ENCODE measurements at regions not wholly inside any gene's neighbourhood (a gene's known extent, or its start where the extent isn't known, plus 50 kb on each side); places are given as distances from the start of the nearest gene placed in this dataset.

GRCh38 chr5:74063346-74063745 lies 437.4 kb downstream of the ARHGEF28 start:
- no peak for DNase-seq (ENCODE audit: low spot score)

- DNase-seq (ENCODE audit: low spot score) = no peak
Observed at GRCh38 chr5:74061292-74061691, 435.3 kb downstream of the ARHGEF28 start.

- no peak for DNase-seq (ENCODE audit: low spot score)
Observed at GRCh38 chr5:74059706-74060105, 433.7 kb downstream of the ARHGEF28 start.

GRCh38 chr5:74056789-74057164 lies 430.8 kb downstream of the ARHGEF28 start:
- DNase-seq (ENCODE audit: low spot score) = no peak

GRCh38 chr5:74056107-74056788 lies 430.3 kb downstream of the ARHGEF28 start:
- no peak for DNase-seq (ENCODE audit: low spot score)

GRCh38 chr5:74055486-74056106 lies 429.6 kb downstream of the ARHGEF28 start:
- DNase-seq (ENCODE audit: low spot score) = no peak

- DNase-seq (ENCODE audit: low spot score) = no peak
Observed at GRCh38 chr5:74054641-74055421, 428.8 kb downstream of the ARHGEF28 start.

GRCh38 chr5:74054139-74054538 lies 428.1 kb downstream of the ARHGEF28 start:
- DNase-seq (ENCODE audit: low spot score) = no peak

GRCh38 chr5:74052441-74053221 lies 426.6 kb downstream of the ARHGEF28 start:
- DNase-seq (ENCODE audit: low spot score) = no peak

- DNase-seq (ENCODE audit: low spot score) = no peak
Observed at GRCh38 chr5:74051076-74051475, 425.1 kb downstream of the ARHGEF28 start.

GRCh38 chr5:74044936-74045335 lies 418.9 kb downstream of the ARHGEF28 start:
- no peak for DNase-seq (ENCODE audit: low spot score)

GRCh38 chr5:74042959-74043358 lies 417.0 kb downstream of the ARHGEF28 start:
- no peak for DNase-seq (ENCODE audit: low spot score)

GRCh38 chr5:74042559-74042958 lies 416.6 kb downstream of the ARHGEF28 start:
- no peak for DNase-seq (ENCODE audit: low spot score)

GRCh38 chr5:74041913-74042312 lies 415.9 kb downstream of the ARHGEF28 start:
- no peak for DNase-seq (ENCODE audit: low spot score)

GRCh38 chr5:74040811-74041491 lies 415.0 kb downstream of the ARHGEF28 start:
- DNase-seq (ENCODE audit: low spot score) = no peak

- DNase-seq (ENCODE audit: low spot score) = no peak
Observed at GRCh38 chr5:74040065-74040551, 414.1 kb downstream of the ARHGEF28 start.

- no peak for DNase-seq (ENCODE audit: low spot score)
Observed at GRCh38 chr5:74037321-74037720, 411.3 kb downstream of the ARHGEF28 start.

GRCh38 chr5:74035521-74035937 lies 409.5 kb downstream of the ARHGEF28 start:
- DNase-seq (ENCODE audit: low spot score) = peak; percentile 55

- no peak for DNase-seq (ENCODE audit: low spot score)
Observed at GRCh38 chr5:74034733-74035132, 408.7 kb downstream of the ARHGEF28 start.

GRCh38 chr5:74032617-74033016 lies 406.6 kb downstream of the ARHGEF28 start:
- DNase-seq (ENCODE audit: low spot score) = no peak

- DNase-seq (ENCODE audit: low spot score) = no peak
Observed at GRCh38 chr5:74031536-74031935, 405.5 kb downstream of the ARHGEF28 start.
